ENCODE measurements at regions not wholly inside any gene's neighbourhood (a gene's known extent, or its start where the extent isn't known, plus 50 kb on each side); places are given as distances from the start of the nearest gene placed in this dataset.

DNA sequence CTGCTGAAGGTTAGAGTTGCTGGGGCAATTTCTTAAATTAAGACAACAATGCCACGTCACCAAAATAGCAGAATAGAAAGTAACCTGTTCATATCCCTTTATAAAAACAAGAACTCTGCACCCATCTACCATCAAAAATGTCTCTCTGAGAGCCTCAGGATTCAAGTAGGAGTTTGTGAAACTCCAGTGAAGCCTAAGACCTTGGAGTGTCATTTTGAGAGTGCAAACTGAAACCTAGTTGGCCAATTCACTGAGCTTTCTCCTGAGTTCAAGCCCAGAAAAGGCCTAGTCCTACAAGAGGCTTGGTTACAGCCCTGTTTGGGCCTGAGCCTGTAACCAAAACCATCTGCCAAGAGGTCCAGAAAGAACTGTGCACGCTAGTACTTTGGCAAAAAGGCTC is 335.1 kb downstream of the EFHB start:
- peaks cover 0 to 5% (median 0%) of the 10 kb centered on the region in 7 donors for H3K4me1 Mint-ChIP-seq
- ChIA-PET CTCF (no interaction called here), POLR2A (no interaction called here)
- no peaks in the 10 kb centered on the region for H3K36me3 Mint-ChIP-seq
- no peak for DNase-seq
- H3K36me3 ChIP-seq (ENCODE audit: control insufficient read depth in 2 of 3, insufficient read depth in 3 of 3, low read length in 3 of 3), result no peaks in the 10 kb centered on the region
- H3K4me1 ChIP-seq (ENCODE audit: control insufficient read depth in 2 of 2, insufficient read depth in 2 of 2, low read length in 2 of 2), result no peaks in the 10 kb centered on the region
- H3K9me3 Mint-ChIP-seq, result peaks cover 1 to 21% (median 9%) of the 10 kb centered on the region in 11 donors
- intact Hi-C loops (cut with micrococcal nuclease), result no loop called here
- no peak overlapping the region for H3K4me3 Mint-ChIP-seq
- H3K27ac ChIP-seq (ENCODE audit: low read depth, low read length), result no peak overlapping the region
- no peaks in the 10 kb centered on the region for H3K9me3 ChIP-seq (ENCODE audit: control insufficient read depth in 2 of 3, low read length in 3 of 3)
- no peaks in the 10 kb centered on the region for H3K27me3 ChIP-seq (ENCODE audit: control insufficient read depth in 2 of 2, insufficient read depth in 2 of 2, low read length in 2 of 2)
- ATAC-seq, result no peak
- H3K4me3 ChIP-seq (ENCODE audit: low read length), result no peak overlapping the region
- H3K27me3 Mint-ChIP-seq, result peaks cover 0 to 25% (median 0%) of the 10 kb centered on the region in 5 donors
- no peak overlapping the region for H3K27ac Mint-ChIP-seq

GRCh38 chr3:19596408-19596807 is 337.6 kb downstream of the EFHB start:
- no peak overlapping the region for H3K4me3 ChIP-seq (ENCODE audit: low read length)
- Mint-ChIP-seq H3K27me3 (peaks cover 0 to 25% (median 0%) of the 10 kb centered on the region in 5 donors), H3K27ac (no peak overlapping the region), H3K9me3 (peaks cover 1 to 21% (median 9%) of the 10 kb centered on the region in 11 donors), H3K36me3 (no peaks in the 10 kb centered on the region), H3K4me3 (no peak overlapping the region), H3K4me1 (peaks cover 0 to 5% (median 0%) of the 10 kb centered on the region in 7 donors)
- ATAC-seq (no peak), DNase-seq (no peak)
- no peak overlapping the region for H3K27ac ChIP-seq (ENCODE audit: low read depth, low read length)
- CTCF ChIA-PET, result no interaction called here
- no peaks in the 10 kb centered on the region for H3K9me3 ChIP-seq (ENCODE audit: control insufficient read depth in 2 of 3, low read length in 3 of 3)
- POLR2A ChIA-PET, result no interaction called here
- intact Hi-C loops (cut with micrococcal nuclease), result no loop called here
- no peaks in the 10 kb centered on the region for H3K4me1 ChIP-seq (ENCODE audit: control insufficient read depth in 2 of 2, insufficient read depth in 2 of 2, low read length in 2 of 2)
- no peaks in the 10 kb centered on the region for H3K27me3 ChIP-seq (ENCODE audit: control insufficient read depth in 2 of 2, insufficient read depth in 2 of 2, low read length in 2 of 2)
- H3K36me3 ChIP-seq (ENCODE audit: control insufficient read depth in 2 of 3, insufficient read depth in 3 of 3, low read length in 3 of 3), result no peaks in the 10 kb centered on the region

GRCh38 chr3:19595884-19596283 is 338.1 kb downstream of the EFHB start:
- H3K4me3 ChIP-seq (ENCODE audit: low read length), result no peak overlapping the region
- no peak overlapping the region for H3K27ac ChIP-seq (ENCODE audit: low read depth, low read length)
- H3K27me3 ChIP-seq (ENCODE audit: control insufficient read depth in 2 of 2, insufficient read depth in 2 of 2, low read length in 2 of 2), result no peaks in the 10 kb centered on the region
- Mint-ChIP-seq H3K27me3 (peaks cover 0 to 25% (median 0%) of the 10 kb centered on the region in 5 donors), H3K36me3 (no peaks in the 10 kb centered on the region), H3K9me3 (peaks cover 0 to 21% (median 9%) of the 10 kb centered on the region in 11 donors), H3K4me1 (peaks cover 0 to 5% (median 0%) of the 10 kb centered on the region in 7 donors), H3K27ac (no peak overlapping the region), H3K4me3 (no peak overlapping the region)
- intact Hi-C loops (cut with micrococcal nuclease), result no loop called here
- no peaks in the 10 kb centered on the region for H3K9me3 ChIP-seq (ENCODE audit: control insufficient read depth in 2 of 3, low read length in 3 of 3)
- no peaks in the 10 kb centered on the region for H3K36me3 ChIP-seq (ENCODE audit: control insufficient read depth in 2 of 3, insufficient read depth in 3 of 3, low read length in 3 of 3)
- POLR2A ChIA-PET, result no interaction called here
- CTCF ChIA-PET, result no interaction called here
- DNase-seq (no peak), ATAC-seq (no peak)
- H3K4me1 ChIP-seq (ENCODE audit: control insufficient read depth in 2 of 2, insufficient read depth in 2 of 2, low read length in 2 of 2), result no peaks in the 10 kb centered on the region
